K562 (cell line): ENCODE measurements at regions not wholly inside any gene's neighbourhood (a gene's known extent, or its start where the extent isn't known, plus 50 kb on each side); places are given as distances from the start of the nearest gene placed in this dataset.
A peak's percentile ranks its signal among the peaks of the same experiment; 100 is the strongest.

ENCODE experiments used
- ATAC-seq: fragments of 200-7000 bp; cut with Tn5 transposase; 3 replicates; pipeline ENCODE4 v1.9.1; 2020; ENCODE audit warnings: moderate library complexity
- BruUV-seq: library from RNA; stranded (reverse); fragments of 400-500 nt; replicated peaks from 2 replicates; lab custom pipeline; 2021; lab: Mats Ljungman, UMichigan
- CTCF ChIA-PET: fragments of 300-600 bp; formaldehyde crosslinking; extraction: SDS; loops from one replicate; lab custom pipeline; 2021; ENCODE audit warnings: low intra/inter-chr PET ratio; lab: Yijun Ruan, JAX
- POLR2A ChIA-PET: fragments of 300-600, 350-650 bp; sonication (Branson Sonifier 250); formaldehyde crosslinking; extraction: SDS; loops from one replicate; lab custom pipeline; 2021; ENCODE audit warnings: antibody characterized with exemption, inconsistent platforms; lab: Yijun Ruan, JAX
- DNase-seq, 4 experiments: peaks; one replicate each; pipeline versions ENCODE4 v3.0.0 to v3.0.0-alpha.2; 2011 to 2018; ENCODE audit warnings: low spot score in 3 of 4, mixed read lengths in 3 of 4; ENCODE audit errors: extremely low read depth in 1 of 4
- FAIRE-seq: peaks from 2 replicates; lab custom pipeline; 2011; peaks lifted over from hg19 to GRCh38; lab: Jason Lieb, UNC
- H2AFZ ChIP-seq: 2 replicates; pipeline ENCODE4 v1.6.0; 2011; ENCODE audit warnings: low read depth, low read length, control low read depth, inconsistent platforms
- H3K27ac ChIP-seq: fragments of 200-600 bp; 3 replicates; pipeline ENCODE4 v1.8.0; 2011; ENCODE audit warnings: low read depth, mild to moderate bottlenecking, control low read depth, inconsistent platforms, low read length, moderate library complexity, mixed read lengths; ENCODE audit errors: extremely low read depth
- H3K27me3 ChIP-seq, 2 experiments: fragments of 300-600 bp in 1 of 2; 2 replicates in 1 of 2; 3 replicates in 1 of 2; pipeline versions ENCODE4 v1.6.0 to v1.8.0; 2011; ENCODE audit warnings: inconsistent platforms in 2 of 2, low read length in 2 of 2, mild to moderate bottlenecking in 1 of 2, mixed read lengths in 1 of 2, moderate library complexity in 1 of 2; ENCODE audit not compliant: control insufficient read depth in 2 of 2, insufficient read depth in 2 of 2
- H3K36me3 ChIP-seq: fragments of 300-600 bp; 3 replicates; pipeline ENCODE4 v1.8.0; 2011; ENCODE audit warnings: mild to moderate bottlenecking, low read length, inconsistent platforms; ENCODE audit not compliant: control insufficient read depth, insufficient read depth
- H3K4me1 ChIP-seq, 2 experiments: fragments of 200-600 bp in 1 of 2; replicated peaks in 1 of 2; 2 replicates in 1 of 2; 3 replicates in 1 of 2; pipeline versions ENCODE4 v1.5.1 to v1.8.0; 2011; ENCODE audit warnings: inconsistent platforms in 2 of 2, low read length in 2 of 2, mild to moderate bottlenecking in 1 of 2, mixed read lengths in 1 of 2, moderate library complexity in 1 of 2; ENCODE audit not compliant: control insufficient read depth in 2 of 2, insufficient read depth in 2 of 2
- H3K4me2 ChIP-seq: 2 replicates; pipeline ENCODE4 v1.6.1; 2011; ENCODE audit warnings: low read length, control low read depth, inconsistent platforms, mixed read lengths; ENCODE audit not compliant: insufficient read depth
- H3K4me3 ChIP-seq: fragments of 200-600 bp; sonication (generic), shearing (Covaris generic); 2 replicates; pipeline ENCODE4 v1.5.1; 2016; ENCODE audit warnings: control low read depth, inconsistent platforms
- H3K79me2 ChIP-seq: fragments of 200-600 bp; 3 replicates; pipeline ENCODE4 v1.8.0; 2011; ENCODE audit warnings: low read length, inconsistent platforms; ENCODE audit not compliant: control insufficient read depth, insufficient read depth
- H3K9ac ChIP-seq, 2 experiments: 2 replicates each; pipeline versions ENCODE4 v1.6.0 to v1.6.1; 2011; ENCODE audit warnings: low read depth in 2 of 2, low read length in 2 of 2, control low read depth in 1 of 2, inconsistent platforms in 1 of 2, mild to moderate bottlenecking in 1 of 2, mixed read lengths in 1 of 2; ENCODE audit not compliant: insufficient read depth in 1 of 2
- H3K9me1 ChIP-seq: one replicate; pipeline ENCODE4 v1.6.0; 2011; ENCODE audit warnings: inconsistent platforms, mild to moderate bottlenecking, low read length, moderate library complexity; ENCODE audit not compliant: control insufficient read depth, insufficient read depth
- H3K9me3 ChIP-seq: replicated peaks from 2 replicates; pipeline ENCODE4 v1.5.1; 2011; ENCODE audit warnings: low read depth, low read length, inconsistent platforms; ENCODE audit not compliant: control insufficient read depth, insufficient read depth
- H4K20me1 ChIP-seq: replicated peaks from 2 replicates; pipeline ENCODE4 v1.6.1; 2011; ENCODE audit warnings: low read length, inconsistent platforms, mixed read lengths; ENCODE audit not compliant: control insufficient read depth, insufficient read depth
- ATF3 ChIP-seq, 2 experiments: fragments of 450-650 bp in 1 of 2; sonication (generic) in 1 of 2; formaldehyde crosslinking in 1 of 2; IDR thresholded peaks in 1 of 2; conservative IDR thresholded peaks in 1 of 2; 2 replicates each; pipeline versions ENCODE4 v1.6.1 to v1.8.1; 2016 to 2023; ENCODE audit warnings: mild to moderate bottlenecking in 2 of 2, moderate library complexity in 2 of 2, inconsistent platforms in 1 of 2, missing genetic modification reagents in 1 of 2
- HNRNPK ChIP-seq: fragments of 200-400 bp; formaldehyde crosslinking; IDR thresholded peaks from one replicate; pipeline ENCODE4 v1.6.1; 2018; ENCODE audit warnings: mild to moderate bottlenecking, low read depth, low read length; ENCODE audit not compliant: poor library complexity, severe bottlenecking
- KLF1 ChIP-seq: fragments of 450-650 bp; IDR thresholded peaks from 2 replicates; pipeline ENCODE4 v1.6.1; 2016; ENCODE audit warnings: missing genetic modification characterization, missing compliant biosample characterization
- PTBP1 ChIP-seq: fragments of 200-400 bp; formaldehyde crosslinking; IDR thresholded peaks from 2 replicates; pipeline ENCODE4 v1.6.1; 2017; ENCODE audit warnings: low read depth, low read length
- TRIM24 ChIP-seq, 2 experiments: fragments of 450-650 bp; IDR thresholded peaks; 2 replicates each; pipeline ENCODE4 v1.6.1; 2016
- ZNF408 ChIP-seq: fragments of 250-450 bp; sonication (Bioruptor Pico); IDR thresholded peaks from 2 replicates; pipeline ENCODE4 v1.4.0; 2020; ENCODE audit warnings: low read depth, mild to moderate bottlenecking, moderate library complexity
- WGBS: fragments of 100-300 bp; shearing (Covaris generic); methylation state at CpG from one replicate; pipeline ENCODE4 v1.1.6; 2016; ENCODE audit warnings: low coverage, mixed read lengths; ENCODE audit not compliant: insufficient coverage; ENCODE audit errors: missing lambda C conversion rate; 5-methylcytosine and 5-hydroxymethylcytosine counted together
- in situ Hi-C: fragments of 300-500 bp; cut with MboI; formaldehyde crosslinking; loops from 4 replicates; pipeline ENCODE4 v1.15.0; 2018; ENCODE audit warnings: inconsistent platforms, mixed read lengths
- intact Hi-C: fragments of 100-400 bp; cut with micrococcal nuclease; formaldehyde crosslinking; loops from 2 replicates; pipeline ENCODE4 v1.14.2; 2022
- TF ChIP-seq, protein P1 (sequence below): sonication (generic); formaldehyde crosslinking; IDR thresholded peaks from 2 replicates; pipeline ENCODE4 v1.8.1; 2022; ENCODE audit warnings: missing genetic modification reagents
- TF ChIP-seq, protein P2 (sequence below): fragments of 250-450 bp; sonication (Bioruptor Pico); IDR thresholded peaks from 2 replicates; pipeline ENCODE4 v1.8.0; 2021; ENCODE audit warnings: mild to moderate bottlenecking, moderate library complexity

DNA sequence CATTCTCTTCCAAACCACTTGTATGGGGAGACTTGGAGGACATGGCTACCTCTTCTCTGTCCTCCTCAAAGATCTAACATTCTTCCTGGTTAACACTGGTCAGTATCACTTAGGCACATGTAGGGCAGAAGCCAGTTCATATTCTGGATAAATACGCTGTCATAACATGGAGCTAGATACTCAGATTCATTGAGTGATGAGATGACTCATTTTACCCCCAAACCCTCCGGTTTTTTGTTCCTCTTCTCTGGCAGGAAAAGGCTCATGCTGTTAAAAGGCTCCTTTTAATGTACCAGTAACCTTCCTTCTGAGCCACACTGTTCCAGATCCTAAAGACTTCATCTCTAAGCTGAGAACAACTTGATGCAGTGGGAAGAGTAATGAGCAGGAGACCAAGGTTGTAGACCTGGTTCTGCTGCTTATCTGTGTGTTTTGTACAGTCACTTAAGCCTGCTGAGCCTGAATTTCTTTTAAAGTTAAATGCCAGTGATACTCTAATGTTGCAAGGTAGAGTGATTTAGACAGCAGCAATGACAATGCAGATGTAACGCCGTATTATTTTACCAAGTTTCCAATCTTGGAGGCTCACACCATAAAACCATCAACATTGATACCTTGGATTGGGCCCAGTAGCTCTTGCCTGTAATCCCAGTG lies 57.3 kb upstream of the ELK3 start:
- DNase-seq (no peak), FAIRE-seq (no peak), ATAC-seq (no peak)
- intact Hi-C loops (no loop called here), in situ Hi-C loops (no loop called here)
- H3K9ac ChIP-seq = no peak overlapping the region
- CTCF ChIA-PET = no interaction called here
- no peaks in the 10 kb centered on the region for H3K9me3 ChIP-seq
- no peak overlapping the region for H3K4me3 ChIP-seq
- H2AFZ ChIP-seq = no peak overlapping the region
- H3K27ac ChIP-seq = no peak overlapping the region
- H3K4me2 ChIP-seq = no peak overlapping the region
- H3K4me1 ChIP-seq = no peaks in the 10 kb centered on the region; a peak in 1 of 5 replicates
- no TSS peak for BruUV-seq
- no peaks in the 10 kb centered on the region for H3K9me1 ChIP-seq
- H3K79me2 ChIP-seq = no peaks in the 10 kb centered on the region
- no peaks in the 10 kb centered on the region for H4K20me1 ChIP-seq
- POLR2A ChIA-PET = interaction anchor here (0.7 kb wide), 1 partner anchor 8 kb away, joined by 3 read pairs; no protein-coding TSS in a partner anchor
- H3K36me3 ChIP-seq = no peaks in the 10 kb centered on the region
- WGBS = 5% methylated on average over 4 of the region's 4 CpGs
- H3K27me3 ChIP-seq = peaks cover 3 to 14% of the 10 kb centered on the region in 2 experiments; a peak in 4 of 5 replicates
- TF ChIP-seq ZNF408 (CRISPR knock-in tag) = no peak
- no peak for TF ChIP-seq TRIM24 (IDR thresholded peaks at IDR 0.05)
- TF ChIP-seq KLF1 (tag) = no peak
- no peak for TF ChIP-seq HNRNPK
- no peak for TF ChIP-seq PTBP1

DNA sequence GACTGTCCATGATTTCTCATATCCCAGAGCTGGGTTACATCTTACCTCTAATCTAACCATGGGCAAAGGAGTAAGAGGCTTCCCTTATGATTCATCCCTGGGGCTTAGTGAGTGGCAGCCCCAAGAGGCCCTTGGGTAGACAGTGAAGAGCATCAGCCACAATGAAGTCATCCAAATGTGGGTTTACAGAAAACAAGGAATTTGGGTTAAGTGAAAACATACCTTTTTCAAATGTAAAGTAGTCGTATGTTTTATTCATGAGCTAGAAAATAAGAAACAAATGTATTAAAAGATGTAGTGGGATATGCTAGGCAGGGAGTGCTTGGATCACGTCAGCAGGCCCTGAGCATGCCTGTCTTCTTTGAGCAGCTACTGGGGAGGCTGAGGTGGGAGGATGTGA lies 54.0 kb upstream of the ELK3 start:
- DNase-seq = no peak
- no TSS peak for BruUV-seq
- Histone ChIP-seq H3K9ac (no peak overlapping the region), H3K9me3 (no peaks in the 10 kb centered on the region), H3K79me2 (no peaks in the 10 kb centered on the region), H2AFZ (no peak overlapping the region), H4K20me1 (no peaks in the 10 kb centered on the region), H3K4me1 (no peaks in the 10 kb centered on the region; a peak in 1 of 5 replicates), H3K4me2 (no peak overlapping the region), H3K27me3 (peaks cover 2 to 8% of the 10 kb centered on the region in 2 experiments; a peak in 3 of 5 replicates), H3K27ac (no peak overlapping the region), H3K36me3 (no peaks in the 10 kb centered on the region), H3K4me3 (no peak overlapping the region), H3K9me1 (no peaks in the 10 kb centered on the region)
- ChIA-PET CTCF (no interaction called here), POLR2A (no interaction called here)
- in situ Hi-C loops (no loop called here), intact Hi-C loops (no loop called here)
- WGBS = 3% methylated on average over 2 of the region's 2 CpGs
- FAIRE-seq = no peak
- no peak for ATAC-seq
- TF ChIP-seq, protein P1, sequence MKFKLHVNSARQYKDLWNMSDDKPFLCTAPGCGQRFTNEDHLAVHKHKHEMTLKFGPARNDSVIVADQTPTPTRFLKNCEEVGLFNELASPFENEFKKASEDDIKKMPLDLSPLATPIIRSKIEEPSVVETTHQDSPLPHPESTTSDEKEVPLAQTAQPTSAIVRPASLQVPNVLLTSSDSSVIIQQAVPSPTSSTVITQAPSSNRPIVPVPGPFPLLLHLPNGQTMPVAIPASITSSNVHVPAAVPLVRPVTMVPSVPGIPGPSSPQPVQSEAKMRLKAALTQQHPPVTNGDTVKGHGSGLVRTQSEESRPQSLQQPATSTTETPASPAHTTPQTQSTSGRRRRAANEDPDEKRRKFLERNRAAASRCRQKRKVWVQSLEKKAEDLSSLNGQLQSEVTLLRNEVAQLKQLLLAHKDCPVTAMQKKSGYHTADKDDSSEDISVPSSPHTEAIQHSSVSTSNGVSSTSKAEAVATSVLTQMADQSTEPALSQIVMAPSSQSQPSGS (CRISPR knock-in tag) = no peak
- TF ChIP-seq ATF3 (IDR thresholded peaks at IDR 0.05) (peak; percentile 24; the same call in 1 of the 2 replicates), ATF3 (CRISPR knock-in tag; conservative IDR thresholded peaks at IDR 0.05) (no peak)
- TF ChIP-seq, protein P2, sequence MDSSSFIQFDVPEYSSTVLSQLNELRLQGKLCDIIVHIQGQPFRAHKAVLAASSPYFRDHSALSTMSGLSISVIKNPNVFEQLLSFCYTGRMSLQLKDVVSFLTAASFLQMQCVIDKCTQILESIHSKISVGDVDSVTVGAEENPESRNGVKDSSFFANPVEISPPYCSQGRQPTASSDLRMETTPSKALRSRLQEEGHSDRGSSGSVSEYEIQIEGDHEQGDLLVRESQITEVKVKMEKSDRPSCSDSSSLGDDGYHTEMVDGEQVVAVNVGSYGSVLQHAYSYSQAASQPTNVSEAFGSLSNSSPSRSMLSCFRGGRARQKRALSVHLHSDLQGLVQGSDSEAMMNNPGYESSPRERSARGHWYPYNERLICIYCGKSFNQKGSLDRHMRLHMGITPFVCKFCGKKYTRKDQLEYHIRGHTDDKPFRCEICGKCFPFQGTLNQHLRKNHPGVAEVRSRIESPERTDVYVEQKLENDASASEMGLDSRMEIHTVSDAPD (CRISPR knock-in tag) = no peak
- TF ChIP-seq, all 486 proteins: peak for 1
